GM23248 (cell line): ENCODE measurements at regions not wholly inside any gene's neighbourhood (a gene's known extent, or its start where the extent isn't known, plus 50 kb on each side); places are given as distances from the start of the nearest gene placed in this dataset.

ENCODE experiments used
- EZH2 ChIP-seq: fragments of 200-600 bp; sonication (generic); IDR thresholded peaks from 2 replicates; pipeline ENCODE4 v1.6.1; 2018; ENCODE audit warnings: antibody characterized with exemption, mild to moderate bottlenecking; ENCODE audit not compliant: insufficient read depth, poor library complexity, severe bottlenecking
- EZH2phosphoT487 ChIP-seq: fragments of 200-600 bp; sonication (generic); IDR thresholded peaks from 2 replicates; pipeline ENCODE4 v1.6.1; 2018; ENCODE audit warnings: antibody characterized with exemption, moderate library complexity, mild to moderate bottlenecking, low read depth; ENCODE audit not compliant: insufficient read depth

- TF ChIP-seq EZH2phosphoT487 (no peak), EZH2 (no peak)
These were observed 110.4 kb upstream of the CFAP20DC start for GRCh38 chr3:59160133-59160746.
